Heart left ventricle (tissue), 16 donors: ENCODE measurements at regions not wholly inside any gene's neighbourhood (a gene's known extent, or its start where the extent isn't known, plus 50 kb on each side); places are given as distances from the start of the nearest gene placed in this dataset.

Experiments used
- ATAC-seq, 4 donors: fragments of 200-7000 bp; cut with Tn5 transposase; one replicate each; pipeline ENCODE4 v1.9.1; 2020 to 2022; ENCODE audit warnings: moderate library complexity in 4 of 4, mild to moderate bottlenecking in 3 of 4, moderate number of reproducible peaks in 1 of 4
- DNase-seq, 5 donors: peaks; one replicate each; pipeline ENCODE4 v3.0.0-alpha.2; 2020
- H3K27ac ChIP-seq, 12 donors: fragments of 200-600 bp; sonication (generic) in 4 of 12; one replicate each; pipeline versions ENCODE4 v1.5.0 to v1.8.0; 2016 to 2022; ENCODE audit warnings: mild to moderate bottlenecking in 2 of 12
- H3K27me3 ChIP-seq, 9 donors: fragments of 200-600 bp; sonication (generic) in 2 of 9; one replicate each; pipeline versions ENCODE4 v1.5.1 to v1.8.0; 2016 to 2022; ENCODE audit warnings: mild to moderate bottlenecking in 3 of 9
- H3K36me3 ChIP-seq, 9 donors: fragments of 200-600 bp; sonication (generic) in 2 of 9; one replicate each; pipeline versions ENCODE4 v1.5.0 to v1.8.0; 2018 to 2022; ENCODE audit warnings: mild to moderate bottlenecking in 2 of 9
- H3K4me1 ChIP-seq, 12 donors: fragments of 200-600 bp; sonication (generic) in 4 of 12; one replicate each; pipeline versions ENCODE4 v1.5.0 to v1.8.0; 2016 to 2022; ENCODE audit warnings: mild to moderate bottlenecking in 3 of 12
- H3K4me3 ChIP-seq, 12 donors: fragments of 200-600 bp; sonication (generic) in 4 of 12; one replicate each; pipeline versions ENCODE4 v1.5.0 to v1.8.0; 2017 to 2022; ENCODE audit warnings: mild to moderate bottlenecking in 9 of 12, moderate library complexity in 4 of 12
- H3K9me3 ChIP-seq, 12 donors: fragments of 200-600 bp; sonication (generic) in 4 of 12; one replicate each; pipeline versions ENCODE4 v1.5.0 to v1.8.0; 2016 to 2022; ENCODE audit warnings: mild to moderate bottlenecking in 1 of 12
- POLR2A ChIP-seq, 2 donors: fragments of 450-650 bp; IDR thresholded peaks; one replicate each; pipeline ENCODE4 v1.6.1; 2017; ENCODE audit warnings: antibody characterized with exemption in 2 of 2, mild to moderate bottlenecking in 2 of 2, moderate library complexity in 2 of 2
- WGBS, 4 donors: extraction: QIAGEN DNeasy Blood & Tissue Kit in 2 of 4; methylation state at CpG; one replicate each; pipeline versions ENCODE4 v1.1.5 to v1.1.7; 2013 to 2018; 5-methylcytosine and 5-hydroxymethylcytosine counted together
- intact Hi-C, 10 donors: fragments of 100-400 bp; cut with DNase I; formaldehyde crosslinking; loops; one replicate each; pipeline versions ENCODE4 v1.11.1 to v1.14.2; 2022
- TF ChIP-seq, protein P1 (sequence below), 12 donors: fragments of 200-600 bp; sonication (generic) in 4 of 12; IDR thresholded peaks; one replicate each; pipeline versions ENCODE4 v1.5.0 to v1.8.0; 2018 to 2022; ENCODE audit warnings: antibody characterized with exemption in 12 of 12, mild to moderate bottlenecking in 5 of 12
- donor health status: ischemic (EF 13 %, LVEDD 7.1; RV severe dilation, severe dysfunction).
- donor health status: healthy with polysubstance abuse.
- donor health status: DM: no; HTN: yes; CAD: no.
- donor health status: DM: no; HTN: no; CAD: no.
- donor health status: ischemic (EF 25% LVEDD 6.9; RV normal size, moderate dysfunction).
- donor health status: ischemic (EF 25% LVEDD 5.7; RV mildly dilated, moderate dysfunction).
- donor health status: healthy.
- donor health status: DM: yes; HTN: yes; CAD: no.
- donor health status: ischemic (EF 35%, LVEDD 5.7; RV mildly dilated, moderate dysfunction).
- donor health status: nonischemic (EF 11% LVEDD 7.7; RV severe dilation, severe dysfunction).
- donor health status: DM: yes; HTN: yes; CAD: no.
- donor health status: PGD.
- donor health status: ischemic (EF 29% LVEDD 5.4; RV normal size, mild dysfunction).
- donor health status: nonischemic (EF 23%, LVEDD 6.1; RV moderate dilation, normal function).

DNA sequence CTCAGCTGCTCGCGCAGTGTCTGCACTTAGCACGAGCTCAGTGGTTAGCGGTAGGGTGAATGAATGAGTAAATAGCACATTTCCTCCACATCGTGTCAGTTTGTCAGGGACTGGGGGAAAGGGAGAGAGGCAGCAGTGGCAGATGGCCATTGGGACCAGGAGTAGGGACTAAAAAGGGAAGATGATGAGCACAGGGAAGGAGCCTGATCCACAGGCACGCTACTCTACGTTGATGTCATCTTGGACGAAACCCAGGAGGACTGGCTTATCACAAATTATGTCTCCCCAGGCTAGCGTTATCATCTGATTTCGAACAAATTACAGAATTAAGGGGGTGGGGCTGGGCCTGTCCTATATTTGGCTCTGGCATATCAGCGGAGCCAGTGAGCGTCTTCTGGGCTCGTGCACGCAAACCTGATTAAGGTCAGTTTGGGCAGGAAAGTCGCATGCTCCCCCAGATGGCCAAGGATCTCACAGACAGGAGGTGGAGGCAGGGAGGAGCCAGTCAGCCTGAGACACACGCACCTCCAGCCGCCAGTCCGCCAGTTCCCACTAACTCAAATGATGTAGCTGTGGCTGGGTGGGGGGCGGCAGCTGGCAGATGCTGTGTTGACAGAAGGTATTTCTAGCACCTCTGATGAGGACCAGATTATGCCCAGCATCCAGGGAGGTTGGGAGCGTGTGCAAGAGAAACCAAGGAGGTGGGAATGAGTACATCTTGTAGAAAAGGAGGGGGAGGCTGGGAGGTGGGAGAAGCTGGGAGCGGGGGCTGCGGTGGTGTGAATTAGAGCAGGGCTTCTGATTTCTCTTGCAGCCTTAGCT, 97.4 kb upstream of the PRDM11 start:
- ATAC-seq (peak; percentile 60 to 77 (median 63)), DNase-seq (peak in 4 of 5 donors; percentile 47 to 66 (median 61))
- H3K4me3 ChIP-seq = no peak overlapping the region
- no peaks in the 10 kb centered on the region for H3K9me3 ChIP-seq
- intact Hi-C loops = no loop called here
- no peaks in the 10 kb centered on the region for H3K27me3 ChIP-seq
- H3K27ac ChIP-seq = peak overlapping the region in 10 of 12 donors; percentile 44 to 85 (median 70)
- TF ChIP-seq, protein P1, sequence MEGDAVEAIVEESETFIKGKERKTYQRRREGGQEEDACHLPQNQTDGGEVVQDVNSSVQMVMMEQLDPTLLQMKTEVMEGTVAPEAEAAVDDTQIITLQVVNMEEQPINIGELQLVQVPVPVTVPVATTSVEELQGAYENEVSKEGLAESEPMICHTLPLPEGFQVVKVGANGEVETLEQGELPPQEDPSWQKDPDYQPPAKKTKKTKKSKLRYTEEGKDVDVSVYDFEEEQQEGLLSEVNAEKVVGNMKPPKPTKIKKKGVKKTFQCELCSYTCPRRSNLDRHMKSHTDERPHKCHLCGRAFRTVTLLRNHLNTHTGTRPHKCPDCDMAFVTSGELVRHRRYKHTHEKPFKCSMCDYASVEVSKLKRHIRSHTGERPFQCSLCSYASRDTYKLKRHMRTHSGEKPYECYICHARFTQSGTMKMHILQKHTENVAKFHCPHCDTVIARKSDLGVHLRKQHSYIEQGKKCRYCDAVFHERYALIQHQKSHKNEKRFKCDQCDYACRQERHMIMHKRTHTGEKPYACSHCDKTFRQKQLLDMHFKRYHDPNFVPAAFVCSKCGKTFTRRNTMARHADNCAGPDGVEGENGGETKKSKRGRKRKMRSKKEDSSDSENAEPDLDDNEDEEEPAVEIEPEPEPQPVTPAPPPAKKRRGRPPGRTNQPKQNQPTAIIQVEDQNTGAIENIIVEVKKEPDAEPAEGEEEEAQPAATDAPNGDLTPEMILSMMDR (IDR thresholded peaks at IDR 0.05) = peak in 1 of 12 donors; percentile 7
- TF ChIP-seq POLR2A (IDR thresholded peaks at IDR 0.05) = no peak
- 20 to 25% (median 22%) methylated on average over 20 to 22 of the region's 22 CpGs for WGBS, 4 donors
- no peaks in the 10 kb centered on the region for H3K36me3 ChIP-seq
- peaks cover 8 to 55% (median 43%) of the 10 kb centered on the region in 12 donors for H3K4me1 ChIP-seq

DNA sequence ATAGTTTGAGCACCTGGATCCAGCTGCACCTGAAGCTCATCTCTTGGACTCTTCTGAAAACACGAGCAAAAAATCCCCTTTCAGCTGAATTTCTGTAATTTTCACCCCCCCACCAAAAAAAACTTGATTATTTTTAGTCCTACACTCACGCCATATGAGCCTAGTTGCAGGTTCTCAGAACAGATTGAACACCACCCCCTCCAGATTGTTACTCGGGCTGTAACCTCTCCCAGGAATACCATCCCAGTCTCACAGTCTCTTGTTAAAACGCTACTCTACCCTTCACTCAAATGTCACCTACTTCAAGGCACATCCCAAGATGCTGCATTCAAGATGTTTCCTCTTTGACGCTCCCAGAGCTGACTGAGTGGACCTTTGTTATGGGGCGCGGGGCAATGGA, 96.3 kb upstream of the PRDM11 start:
- Histone ChIP-seq H3K9me3 (no peaks in the 10 kb centered on the region), H3K27ac (peak overlapping the region in 3 of 12 donors; percentile 69 to 81 (median 80)), H3K27me3 (no peaks in the 10 kb centered on the region), H3K36me3 (no peaks in the 10 kb centered on the region), H3K4me3 (no peak overlapping the region), H3K4me1 (peaks cover 8 to 51% (median 43%) of the 10 kb centered on the region in 12 donors)
- ATAC-seq (no peak), DNase-seq (no peak)
- TF ChIP-seq, protein P1 (IDR thresholded peaks at IDR 0.05) = no peak
- no peak for TF ChIP-seq POLR2A (IDR thresholded peaks at IDR 0.05)
- 81 to 95% (median 91%) methylated on average over 7 of the region's 7 CpGs for WGBS, 4 donors
- intact Hi-C loops = loop anchor here in 1 of 10 donors (5.0 kb wide), 1 partner anchor 37 kb away; no protein-coding TSS in a partner anchor

DNA sequence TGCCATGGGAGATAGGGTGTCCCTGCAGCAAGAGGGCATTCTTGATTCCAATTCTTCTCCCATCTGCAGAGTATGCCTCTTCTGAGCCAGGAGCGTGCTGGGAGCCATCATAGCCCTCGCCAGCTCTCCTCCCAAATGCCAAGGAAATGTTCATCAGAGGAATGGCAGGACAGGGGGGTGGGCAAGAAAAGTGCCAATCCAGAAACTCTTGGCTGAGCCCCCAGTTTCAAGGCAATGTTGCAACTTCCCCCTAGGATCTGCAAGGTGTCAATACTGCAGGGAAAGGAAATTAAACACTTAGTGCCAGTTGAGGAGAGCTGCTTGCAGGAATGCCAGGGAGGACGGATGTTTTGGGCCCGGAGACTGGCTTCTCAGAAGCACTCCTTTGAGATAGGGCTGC, 94.8 kb upstream of the PRDM11 start:
- intact Hi-C loops = loop anchor here in 1 of 10 donors (5.0 kb wide), 1 partner anchor 36 kb away; no protein-coding TSS in a partner anchor
- DNase-seq = no peak

DNA sequence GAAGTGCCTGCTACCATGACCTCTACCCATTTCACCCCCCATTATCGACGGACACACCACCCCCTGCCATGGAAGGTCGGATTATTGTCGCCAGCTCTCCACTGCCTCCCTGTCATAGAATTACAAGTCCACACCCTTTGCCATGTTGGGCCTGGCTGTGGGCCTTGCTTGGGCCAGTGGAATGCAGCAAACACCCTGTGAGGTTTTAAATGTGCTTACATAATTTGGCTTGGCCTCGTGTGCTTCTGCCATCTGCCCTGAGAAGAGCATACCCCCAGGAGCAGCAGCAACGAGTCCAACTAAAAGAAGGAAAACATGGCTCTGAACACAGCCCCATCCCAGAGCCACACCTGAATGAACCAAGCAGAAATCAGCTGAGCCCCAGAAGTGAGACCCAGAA, 94.1 kb upstream of the PRDM11 start:
- whole genome bisulfite sequencing, 4 donors = 59 to 92% (median 77%) methylated on average over 6 of the region's 6 CpGs
- no peak for DNase-seq
- intact Hi-C loops = loop anchor here in 1 of 10 donors (5.0 kb wide), 1 partner anchor 35 kb away; no protein-coding TSS in a partner anchor
- H3K36me3 ChIP-seq = no peaks in the 10 kb centered on the region
- H3K27me3 ChIP-seq = no peaks in the 10 kb centered on the region
- no peak for TF ChIP-seq POLR2A (IDR thresholded peaks at IDR 0.05)
- TF ChIP-seq, protein P1 (IDR thresholded peaks at IDR 0.05) = no peak
- no peak for ATAC-seq
- H3K27ac ChIP-seq = no peak overlapping the region
- no peaks in the 10 kb centered on the region for H3K9me3 ChIP-seq
- no peak overlapping the region for H3K4me3 ChIP-seq
- peaks cover 8 to 28% (median 24%) of the 10 kb centered on the region in 12 donors for H3K4me1 ChIP-seq

More for the DNA sequence above, 94.8 kb upstream of the PRDM11 start:
- Histone ChIP-seq H3K27ac (no peak overlapping the region), H3K9me3 (no peaks in the 10 kb centered on the region), H3K36me3 (no peaks in the 10 kb centered on the region), H3K27me3 (no peaks in the 10 kb centered on the region), H3K4me3 (no peak overlapping the region), H3K4me1 (peaks cover 8 to 36% (median 31%) of the 10 kb centered on the region in 12 donors)
- 91 to 98% (median 95%) methylated on average over 4 of the region's 4 CpGs for WGBS, 4 donors
- ATAC-seq = no peak
- TF ChIP-seq POLR2A (IDR thresholded peaks at IDR 0.05) = no peak
- TF ChIP-seq, protein P1 (IDR thresholded peaks at IDR 0.05) = no peak
